GM18508 (cell line): ENCODE measurements at regions not wholly inside any gene's neighbourhood (a gene's known extent, or its start where the extent isn't known, plus 50 kb on each side); places are given as distances from the start of the nearest gene placed in this dataset.

Experiments
- ATAC-seq: cut with Tn5 transposase; IDR thresholded peaks from one replicate; pipeline ENCODE4 v1.9.1; 2021; ENCODE audit warnings: moderate number of reproducible peaks; ENCODE audit not compliant: insufficient read depth, unreplicated experiment

- no peak for ATAC-seq
These were observed 880.0 kb downstream of the BRD1 start for GRCh38 chr22:48947636-48948035.

GRCh38 chr22:48945621-48946458, 881.8 kb downstream of the BRD1 start:
- ATAC-seq: no peak

GRCh38 chr22:48944751-48945620, 882.7 kb downstream of the BRD1 start:
- ATAC-seq: no peak

- no peak for ATAC-seq
These were observed 883.3 kb downstream of the BRD1 start for GRCh38 chr22:48944433-48944750.

- no peak for ATAC-seq
These were observed 883.9 kb downstream of the BRD1 start for GRCh38 chr22:48943567-48944432.

- ATAC-seq: no peak
These were observed 884.7 kb downstream of the BRD1 start for GRCh38 chr22:48942698-48943566.

- ATAC-seq: no peak
These were observed 885.6 kb downstream of the BRD1 start for GRCh38 chr22:48941903-48942575.

GRCh38 chr22:48941033-48941902, 886.4 kb downstream of the BRD1 start:
- no peak for ATAC-seq

- ATAC-seq: no peak
These were observed 887.2 kb downstream of the BRD1 start for GRCh38 chr22:48940266-48941032.

GRCh38 chr22:48939441-48940265, 888.0 kb downstream of the BRD1 start:
- no peak for ATAC-seq

GRCh38 chr22:48938741-48939140, 888.9 kb downstream of the BRD1 start:
- no peak for ATAC-seq

- no peak for ATAC-seq
These were observed 890.5 kb downstream of the BRD1 start for GRCh38 chr22:48937032-48937639.

GRCh38 chr22:48936391-48936790, 891.3 kb downstream of the BRD1 start:
- no peak for ATAC-seq

- ATAC-seq: no peak
These were observed 893.2 kb downstream of the BRD1 start for GRCh38 chr22:48934446-48934845.

- ATAC-seq: no peak
These were observed 896.2 kb downstream of the BRD1 start for GRCh38 chr22:48931452-48931851.

- no peak for ATAC-seq
These were observed 898.3 kb downstream of the BRD1 start for GRCh38 chr22:48929276-48929790.
